ENCODE measurements at regions not wholly inside any gene's neighbourhood (a gene's known extent, or its start where the extent isn't known, plus 50 kb on each side); places are given as distances from the start of the nearest gene placed in this dataset.

DNA sequence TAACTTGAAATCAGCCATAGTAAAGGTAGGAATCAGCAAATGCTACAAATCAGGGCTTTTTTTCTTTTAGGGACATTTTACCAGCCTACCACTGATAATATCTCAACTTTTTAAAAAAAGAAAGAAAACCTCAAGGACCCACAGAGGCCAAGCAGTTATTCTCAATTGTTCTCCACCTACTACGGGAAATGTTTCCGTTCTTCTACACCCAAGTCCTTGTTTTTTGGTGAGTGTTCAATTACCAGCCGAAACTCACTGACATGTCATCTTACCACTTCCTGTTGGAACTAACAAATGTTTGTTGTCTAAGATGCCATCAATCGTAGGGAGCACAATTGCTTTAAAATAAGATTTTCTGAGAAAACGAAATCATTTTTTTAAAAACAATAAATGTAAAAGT, 50.2 kb upstream of the CDK1 start:
- DNase-seq = no peak

GRCh38 chr10:60726257-60726656, 52.0 kb upstream of the CDK1 start:
- no peak for DNase-seq

DNA sequence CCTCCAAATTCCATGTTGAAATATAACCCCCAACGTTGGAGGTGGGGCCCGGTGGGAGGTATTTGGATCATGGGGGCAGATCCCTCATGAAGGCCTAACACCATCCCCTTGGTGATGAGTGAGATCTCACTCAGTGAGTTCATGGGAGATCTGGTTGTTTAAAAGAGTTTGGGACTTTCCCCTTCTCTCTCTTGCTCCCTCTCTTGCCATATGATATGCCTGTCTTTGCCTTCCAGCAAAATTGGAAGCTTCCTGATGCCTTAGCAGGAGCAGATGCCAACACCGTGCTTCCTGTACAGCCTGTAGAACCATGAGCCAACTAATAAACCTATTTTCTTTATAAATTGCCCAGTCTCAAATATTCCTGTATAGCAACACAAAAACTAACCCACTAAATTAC, 55.7 kb upstream of the CDK1 start:
- DNase-seq = no peak

DNA sequence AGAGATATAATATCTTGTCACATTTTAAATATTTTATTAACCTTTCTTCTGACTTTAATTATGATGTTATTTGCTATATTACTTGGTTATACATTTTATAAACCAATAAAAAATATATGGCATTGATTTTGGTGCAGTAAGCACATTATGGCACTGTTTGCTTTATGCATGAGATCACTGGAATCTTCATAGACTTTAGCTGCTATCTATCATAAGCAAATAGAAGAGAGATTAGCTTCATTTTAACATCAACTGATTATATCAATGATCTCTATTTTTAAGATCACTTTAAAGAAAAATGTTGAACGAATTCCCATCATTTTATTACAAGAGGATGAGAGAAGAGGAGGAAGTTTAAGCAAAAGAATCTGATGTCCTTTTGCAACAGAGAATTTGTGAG, 58.6 kb upstream of the CDK1 start:
- DNase-seq = no peak

GRCh38 chr10:60718886-60719285, 59.4 kb upstream of the CDK1 start:
- DNase-seq = no peak

DNA sequence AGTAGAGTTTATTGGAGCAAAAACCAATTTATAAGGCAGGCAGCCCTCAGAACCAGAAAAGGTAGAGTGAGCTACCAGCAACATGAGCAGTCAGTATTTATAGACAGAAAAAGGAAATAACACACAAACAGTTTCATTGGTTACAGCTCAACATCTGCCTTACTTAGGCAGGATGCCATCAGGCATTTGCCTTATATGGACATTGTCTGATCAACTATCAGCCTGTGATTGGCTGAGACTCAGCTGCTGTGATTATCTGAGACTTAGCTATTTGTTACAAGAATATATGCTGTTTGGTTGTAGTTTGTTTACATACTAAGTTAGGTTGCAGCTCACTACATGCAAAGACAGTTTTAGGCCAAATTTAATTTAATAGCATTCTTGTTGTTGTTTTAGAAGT, 60.4 kb upstream of the CDK1 start:
- DNase-seq = no peak

DNA sequence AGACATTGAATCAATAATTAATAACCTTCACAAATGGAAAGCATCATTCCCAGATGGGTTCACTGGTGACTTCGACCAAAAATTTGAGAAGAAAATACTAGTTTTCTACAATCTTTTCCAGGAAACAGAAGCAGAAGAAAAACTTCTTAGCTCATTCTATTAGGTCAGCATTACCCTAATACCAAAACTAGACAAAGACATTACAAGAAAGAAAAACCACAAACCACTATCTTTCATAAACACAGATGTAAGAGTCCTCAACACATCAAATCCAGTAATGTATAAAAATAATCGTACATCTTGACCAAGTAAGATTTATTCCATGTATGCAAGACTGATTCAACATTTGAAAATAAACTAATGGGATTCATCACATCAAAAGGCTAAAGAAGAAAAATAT, 64.0 kb upstream of the CDK1 start:
- DNase-seq = no peak

DNA sequence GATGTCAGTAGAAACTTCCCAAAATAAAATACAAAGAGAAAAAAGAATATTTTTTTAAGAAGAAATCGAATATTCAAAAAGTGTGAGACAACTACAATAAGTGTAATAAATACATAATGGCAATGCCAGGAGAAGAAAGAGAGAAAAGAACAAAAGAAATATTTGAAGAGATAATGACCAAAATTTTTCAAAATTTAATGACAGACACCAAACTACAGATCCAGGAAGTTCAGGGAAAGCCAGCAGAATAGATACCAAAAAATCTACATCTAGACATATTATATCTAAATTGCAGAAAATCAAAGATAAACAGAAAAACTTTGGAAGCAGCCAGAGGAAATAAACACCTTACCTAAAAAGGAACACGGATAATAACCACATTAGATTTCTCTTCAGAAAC, 66.8 kb upstream of the CDK1 start:
- no peak for DNase-seq

GRCh38 chr10:60710041-60710440, 68.2 kb upstream of the CDK1 start:
- DNase-seq = no peak

DNA sequence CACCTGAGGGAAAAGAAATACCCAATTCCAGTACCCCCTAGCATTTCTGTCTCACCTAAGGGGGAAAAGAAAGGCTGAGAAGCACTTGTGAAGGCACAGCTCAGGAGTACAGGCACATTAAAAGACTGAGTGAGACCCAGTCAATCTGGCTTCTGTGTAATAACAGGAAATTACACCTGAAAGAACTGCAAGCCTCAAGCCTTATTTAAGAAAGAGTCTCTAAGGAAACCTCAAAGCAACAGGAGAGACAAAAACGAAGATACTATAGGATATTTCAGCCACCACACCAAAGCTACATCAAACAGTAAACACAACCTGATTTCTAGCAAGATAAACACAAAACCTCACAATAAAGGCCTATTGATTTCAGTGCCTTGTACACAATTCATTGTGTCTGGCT, 69.6 kb upstream of the CDK1 start:
- no peak for DNase-seq

GRCh38 chr10:60707841-60708240, 70.4 kb upstream of the CDK1 start:
- no peak for DNase-seq

DNA sequence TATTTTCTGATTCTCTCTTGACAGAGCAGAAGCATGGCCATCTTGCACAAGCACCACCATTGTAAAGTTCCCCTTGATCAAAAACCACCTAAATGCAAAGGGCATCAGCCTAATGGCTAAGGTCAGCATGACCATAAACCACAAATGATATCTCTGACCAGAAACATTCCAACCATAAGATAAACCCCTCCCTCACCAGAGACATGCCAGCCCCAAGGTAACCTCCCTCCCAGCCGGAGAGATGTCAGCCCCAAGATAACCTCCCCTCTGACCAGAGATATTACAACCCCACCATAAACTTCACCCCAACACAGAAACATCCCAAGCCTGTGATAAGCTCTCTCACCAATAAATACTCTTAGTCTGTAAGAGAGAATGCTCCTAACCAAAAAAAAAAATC, 72.1 kb upstream of the CDK1 start:
- no peak for DNase-seq

DNA sequence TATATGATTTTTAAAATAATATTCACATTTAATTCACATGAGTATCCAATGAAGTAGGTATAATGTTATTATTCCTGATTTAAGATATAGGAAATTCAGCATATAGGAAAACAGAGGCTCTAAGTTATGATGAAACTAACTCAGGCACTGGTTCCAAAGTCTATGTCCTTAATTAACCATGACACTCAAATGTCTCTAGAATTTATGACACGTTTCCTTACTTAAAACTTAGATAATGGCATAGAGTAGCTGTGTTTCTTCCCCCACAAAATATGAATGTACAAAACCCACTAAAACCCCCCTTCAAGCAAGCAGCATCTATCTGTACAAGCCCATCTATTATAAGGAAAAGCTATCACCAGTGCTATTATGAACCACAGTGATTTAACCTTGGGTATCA, 72.9 kb upstream of the CDK1 start:
- no peak for DNase-seq

GRCh38 chr10:60704471-60704870, 73.8 kb upstream of the CDK1 start:
- DNase-seq = no peak

GRCh38 chr10:60703266-60704041, 74.8 kb upstream of the CDK1 start:
- no peak for DNase-seq

DNA sequence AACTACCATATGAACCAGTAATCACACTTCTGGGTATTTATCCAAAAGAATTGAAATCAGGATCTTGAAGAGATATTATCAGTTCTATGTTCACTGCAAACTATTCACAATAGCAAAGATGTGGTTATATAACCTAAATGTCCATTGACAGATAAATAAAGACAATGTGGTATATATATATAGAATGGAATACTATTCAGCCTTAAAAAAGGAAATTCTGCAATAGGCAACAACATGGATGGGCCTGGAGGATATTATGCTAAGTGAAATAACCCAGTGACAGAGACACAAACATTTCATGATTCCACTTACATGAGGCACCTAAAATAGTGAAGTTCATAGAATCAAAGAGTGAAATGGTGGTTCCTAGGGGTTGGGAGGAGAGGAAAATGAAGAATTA, 90.6 kb upstream of the CDK1 start:
- DNase-seq = no peak

DNA sequence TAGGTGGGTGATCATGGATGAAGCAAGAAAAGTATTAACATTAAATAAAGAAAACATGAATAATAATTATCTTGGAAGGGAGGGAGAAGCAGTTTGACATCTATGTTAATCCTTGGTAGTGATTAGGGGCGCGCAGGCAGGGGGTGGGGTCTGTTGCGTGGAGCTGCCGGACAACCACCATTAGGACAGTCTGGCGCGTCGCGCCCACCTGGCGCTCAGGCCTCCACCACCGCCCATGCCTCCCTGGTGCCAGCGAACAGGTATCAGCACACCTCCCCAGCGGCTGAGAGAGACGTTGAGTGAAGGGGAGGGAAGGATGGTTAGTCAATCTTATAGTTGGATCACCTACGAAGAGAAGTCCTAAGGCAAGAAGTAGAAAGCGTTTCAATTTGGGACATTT, 94.2 kb upstream of the CDK1 start:
- DNase-seq = no peak

DNA sequence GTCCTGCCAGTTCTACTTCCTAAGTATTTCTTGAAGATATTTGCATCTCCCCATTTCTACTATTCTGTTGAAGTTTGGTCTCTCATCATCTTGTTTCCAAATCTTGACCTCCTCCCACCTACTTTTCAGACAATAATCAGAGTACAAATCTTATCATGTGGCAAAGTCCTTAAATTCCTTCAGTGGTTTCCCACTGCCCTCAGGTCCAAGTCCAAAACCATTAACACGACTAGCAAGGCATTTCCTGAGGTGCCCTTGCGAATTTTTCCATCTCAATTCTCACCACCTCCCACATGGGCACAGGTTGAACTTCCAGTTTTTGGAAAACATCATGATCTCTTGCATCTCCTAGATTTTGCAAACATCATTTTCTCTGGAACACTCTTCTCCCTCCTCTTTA, 97.2 kb upstream of the CDK1 start:
- no peak for DNase-seq

DNA sequence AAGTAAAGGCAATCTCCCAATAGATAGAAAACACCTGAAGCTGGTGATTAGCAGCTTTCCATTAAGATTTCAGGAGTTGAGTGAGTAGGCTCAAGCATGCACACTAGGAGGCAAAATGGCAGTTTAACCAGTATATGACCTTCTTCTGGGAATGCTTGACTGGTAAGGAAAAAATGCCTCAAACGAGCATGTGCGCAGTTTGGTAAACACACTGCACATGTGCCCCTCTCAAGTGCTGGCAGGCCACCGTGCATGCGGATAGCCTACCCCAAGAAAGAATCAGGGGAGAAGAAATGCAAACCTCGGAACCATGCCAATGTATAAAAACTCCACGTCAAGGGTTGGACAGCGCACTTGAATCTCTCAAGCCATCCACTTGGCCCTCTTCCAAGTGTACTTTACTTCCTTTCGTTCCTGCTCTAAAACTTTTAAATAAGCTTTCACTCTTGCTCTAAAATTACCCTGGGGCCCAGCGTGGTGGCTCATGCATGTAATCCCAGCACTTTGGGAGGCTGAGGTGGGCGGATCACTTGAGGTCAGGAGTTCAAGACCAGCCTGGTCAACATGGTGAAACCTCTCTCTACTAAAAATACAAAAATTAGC, 98.8 kb upstream of the CDK1 start:
- DNase-seq = no peak

DNA sequence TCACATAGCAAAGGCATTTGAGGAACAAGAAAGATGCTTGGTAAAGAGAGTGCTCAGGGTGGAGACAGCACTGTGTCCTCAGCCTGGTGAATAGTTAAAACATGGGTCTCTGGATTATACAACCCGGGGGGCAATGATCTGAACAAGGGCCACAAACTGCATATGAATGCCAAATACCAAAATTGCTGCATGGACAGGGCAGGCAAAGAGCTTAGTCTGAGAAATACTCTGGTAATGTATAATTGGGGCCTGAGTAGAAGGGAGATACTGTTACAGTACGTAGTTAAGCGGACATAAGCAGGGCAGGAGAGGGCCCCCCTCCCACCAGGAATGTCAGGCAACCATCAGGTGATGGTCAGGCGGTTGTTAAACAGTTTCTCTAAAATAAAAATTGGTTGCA, 99.3 kb upstream of the CDK1 start:
- DNase-seq = no peak

DNA sequence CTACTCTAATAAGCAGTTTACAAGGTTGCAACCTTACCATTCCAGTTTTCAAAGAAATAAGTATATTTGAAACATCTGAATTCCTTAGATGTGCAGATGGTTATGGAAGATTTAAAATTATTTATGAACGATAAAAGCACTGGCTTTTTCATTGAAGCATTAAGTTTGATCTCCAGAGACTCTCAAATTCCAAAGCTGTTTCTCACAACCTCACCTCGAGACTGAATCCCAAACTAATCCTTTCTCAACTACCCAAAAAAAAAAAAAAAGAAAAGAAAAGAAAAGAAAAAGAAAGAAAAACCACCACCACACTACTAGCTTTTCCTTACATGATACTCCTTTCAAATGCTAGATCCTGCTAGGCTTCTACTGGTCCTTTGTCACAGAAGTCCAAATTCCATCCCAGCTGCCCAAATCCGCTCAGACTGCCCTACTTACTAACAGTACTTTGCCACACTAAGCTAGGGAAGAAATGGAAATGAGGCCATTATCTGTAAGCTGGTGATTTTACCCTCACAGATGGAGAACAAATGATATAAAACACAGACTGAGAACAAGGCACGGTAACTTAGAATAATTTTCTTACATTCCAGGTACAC, 100.6 kb upstream of the CDK1 start:
- DNase-seq = no peak

DNA sequence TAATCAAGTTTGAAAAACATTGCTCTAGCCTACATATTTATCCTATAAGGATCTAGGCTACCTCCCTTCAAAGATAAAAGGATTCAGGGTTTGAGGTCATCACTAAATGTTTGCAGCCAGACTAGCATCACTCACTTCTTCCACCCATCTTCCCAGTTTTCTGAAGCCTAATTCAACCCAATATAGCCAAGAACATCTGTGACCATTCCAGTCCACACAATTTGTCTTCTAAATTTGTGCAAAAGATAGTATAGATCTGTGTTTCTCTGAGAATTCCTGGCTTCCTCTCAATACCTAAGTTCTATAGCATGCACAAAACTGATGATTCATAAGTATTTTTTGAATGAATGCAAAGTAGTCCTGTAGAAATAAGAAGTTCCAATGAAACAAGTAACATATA, 103.0 kb upstream of the CDK1 start:
- no peak for DNase-seq

- no peak for DNase-seq
Observed at GRCh38 chr10:60669501-60669900, 108.8 kb upstream of the CDK1 start.

DNA sequence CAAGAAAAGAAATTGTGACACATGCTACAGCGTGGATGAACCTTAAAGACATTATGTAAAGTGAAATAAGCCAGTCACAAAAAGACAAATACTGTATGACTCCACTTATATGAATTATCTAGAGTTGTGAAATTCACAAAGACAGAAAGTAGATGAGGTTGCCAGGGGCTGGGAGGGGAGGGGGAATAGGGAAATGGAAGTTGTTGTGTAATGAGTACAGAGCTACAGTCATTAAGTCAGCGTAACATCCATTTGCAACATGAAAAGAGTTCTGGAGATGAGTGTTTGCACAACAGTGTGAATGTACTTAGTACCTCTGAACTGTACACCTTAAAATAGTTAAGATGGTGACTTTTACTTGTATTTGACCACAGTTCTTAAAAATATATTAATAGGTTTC, 112.1 kb upstream of the CDK1 start:
- no peak for DNase-seq

GRCh38 chr10:60664859-60665258, 113.4 kb upstream of the CDK1 start:
- no peak for DNase-seq

Measured in amniotic stem cell (primary cell).